ENCODE measurements at regions not wholly inside any gene's neighbourhood (a gene's known extent, or its start where the extent isn't known, plus 50 kb on each side); places are given as distances from the start of the nearest gene placed in this dataset.

GRCh38 chr10:109618748-109619147 is 304.6 kb downstream of the XPNPEP1 start:
- Histone ChIP-seq H4K20me1 (ENCODE audit: control insufficient read depth, insufficient read depth, insufficient read length) (no peaks in the 10 kb centered on the region), H2BK5ac (ENCODE audit: insufficient read length, low read length) (no peak overlapping the region), H3T11ph (ENCODE audit: low read length) (no peak overlapping the region), H3K18ac (ENCODE audit: insufficient read length, low read depth, low read length) (no peak overlapping the region), H3K9me3 (ENCODE audit: control insufficient read depth, low read depth, low read length) (no peaks in the 10 kb centered on the region), H3K4ac (ENCODE audit: low read depth, low read length) (no peak overlapping the region), H4K5ac (ENCODE audit: insufficient read length, low read depth, low read length) (no peak overlapping the region), H2BK120ac (ENCODE audit: low read depth, low read length, poor library complexity, severe bottlenecking) (no peak overlapping the region), H3K9ac (ENCODE audit: extremely low read depth, insufficient read length, low read length) (no peak overlapping the region), H3K27me3 (ENCODE audit: insufficient read depth, low read length) (no peaks in the 10 kb centered on the region), H4K91ac (ENCODE audit: insufficient read length, low read depth, low read length) (no peak overlapping the region), H3K56ac (ENCODE audit: insufficient read length, low read depth, low read length) (no peak overlapping the region), H2AFZ (ENCODE audit: low read length) (no peak overlapping the region), H4K8ac (replicated peaks; ENCODE audit: insufficient read length, low read depth, low read length) (no peak overlapping the region), H3K79me1 (ENCODE audit: insufficient read depth, low read depth, low read length, poor library complexity, severe bottlenecking) (no peaks in the 10 kb centered on the region), H3K23ac (ENCODE audit: insufficient read length, low read depth, low read length) (no peak overlapping the region), H3K27ac (ENCODE audit: insufficient read length, low read depth, low read length) (no peak overlapping the region), H2AK5ac (ENCODE audit: insufficient read length, low read length) (no peak overlapping the region), H3K23me2 (ENCODE audit: insufficient read length, low read depth, low read length, poor library complexity, severe bottlenecking) (no peaks in the 10 kb centered on the region), H2BK20ac (ENCODE audit: low read depth, low read length, poor library complexity, severe bottlenecking) (no peak overlapping the region), H3K4me2 (ENCODE audit: insufficient read depth, insufficient read length, low read length) (no peak overlapping the region), H2BK12ac (ENCODE audit: insufficient read length, low read depth, low read length) (no peak overlapping the region), H2BK15ac (ENCODE audit: low read depth, low read length) (no peak overlapping the region), H3K4me1 (ENCODE audit: insufficient read depth, low read length) (no peaks in the 10 kb centered on the region), H3K14ac (ENCODE audit: insufficient read depth, low read length) (no peak overlapping the region), H3K79me2 (ENCODE audit: insufficient read depth, low read length) (no peaks in the 10 kb centered on the region)
- no peak for TF ChIP-seq CTCF (conservative IDR thresholded peaks at IDR 0.05)
- WGBS (ENCODE audit: extremely low coverage, insufficient read length, low lambda C conversion rate) = no CpG with 5 or more reads among the region's 1 CpG
- Mint-ChIP-seq H3K4me1 (no peaks in the 10 kb centered on the region), H3K27ac (no peak overlapping the region), H3K36me3 (ENCODE audit: insufficient read depth in 1 of 3, low read depth in 3 of 3) (no peaks in the 10 kb centered on the region), H3K4me3 (no peak overlapping the region), H3K9me3 (peaks cover 0 to 2% of the 10 kb centered on the region in 2 experiments; a peak in 2 of 5 replicates), H3K27me3 (ENCODE audit: low read depth) (peaks cover 3% of the 10 kb centered on the region; the same call in 1 of the 2 replicates)
- no peak for DNase-seq

Measured in H9 (cell line).